ENCODE measurements at regions not wholly inside any gene's neighbourhood (a gene's known extent, or its start where the extent isn't known, plus 50 kb on each side); places are given as distances from the start of the nearest gene placed in this dataset.

DNA sequence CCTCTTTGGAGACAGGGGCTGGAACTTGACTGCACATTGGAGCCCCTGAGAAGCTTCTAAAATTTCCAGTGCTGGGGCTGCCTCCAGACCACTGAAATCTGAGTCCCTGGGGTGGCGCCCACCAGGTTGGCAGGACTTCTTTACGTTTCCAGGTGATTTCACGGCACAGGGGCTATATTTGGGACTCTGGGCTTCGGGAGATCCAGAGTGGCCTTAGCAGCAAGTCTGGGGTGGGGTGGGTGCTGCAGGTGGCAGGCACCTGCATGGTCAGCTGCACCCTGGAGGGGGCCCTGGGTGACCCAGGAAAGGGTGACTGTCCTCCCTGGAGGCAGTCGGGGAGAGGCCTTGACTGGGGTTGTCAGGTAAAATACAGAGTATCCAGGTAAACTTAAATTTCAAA lies 135.5 kb upstream of the PHACTR3 start:
- TF ChIP-seq POLR2A (IDR thresholded peaks at IDR 0.05; ENCODE audit: low read depth, low read length) = no peak
- no peak for TF ChIP-seq CTCF (conservative IDR thresholded peaks at IDR 0.05; ENCODE audit: low read depth, low read length)
- no peak for TF ChIP-seq RAD21 (IDR thresholded peaks at IDR 0.05; ENCODE audit: low read length)
- TF ChIP-seq, protein P1, sequence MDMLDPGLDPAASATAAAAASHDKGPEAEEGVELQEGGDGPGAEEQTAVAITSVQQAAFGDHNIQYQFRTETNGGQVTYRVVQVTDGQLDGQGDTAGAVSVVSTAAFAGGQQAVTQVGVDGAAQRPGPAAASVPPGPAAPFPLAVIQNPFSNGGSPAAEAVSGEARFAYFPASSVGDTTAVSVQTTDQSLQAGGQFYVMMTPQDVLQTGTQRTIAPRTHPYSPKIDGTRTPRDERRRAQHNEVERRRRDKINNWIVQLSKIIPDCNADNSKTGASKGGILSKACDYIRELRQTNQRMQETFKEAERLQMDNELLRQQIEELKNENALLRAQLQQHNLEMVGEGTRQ (IDR thresholded peaks at IDR 0.05; ENCODE audit: low read depth, low read length) = no peak
- TF ChIP-seq FOS (IDR thresholded peaks at IDR 0.05; ENCODE audit: low read depth, low read length) = no peak
- TF ChIP-seq BHLHE40 (IDR thresholded peaks at IDR 0.05; ENCODE audit: low read depth, low read length) = no peak
- no peak for TF ChIP-seq CEBPB (IDR thresholded peaks at IDR 0.05; ENCODE audit: low read depth, low read length)
- no peak for TF ChIP-seq MXI1 (IDR thresholded peaks at IDR 0.05; ENCODE audit: borderline replicate concordance, low read depth, low read length)
- no peak for TF ChIP-seq SMC3 (IDR thresholded peaks at IDR 0.05; ENCODE audit: low read depth, low read length)
